Effector CD8-positive, alpha-beta T cell (primary cell): ENCODE measurements at regions not wholly inside any gene's neighbourhood (a gene's known extent, or its start where the extent isn't known, plus 50 kb on each side); places are given as distances from the start of the nearest gene placed in this dataset.

Source experiments
- DNase-seq: peaks from one replicate; lab custom pipeline; 2025; lab: John Stamatoyannopoulos, UW

- DNase-seq = no peak
These were observed 50.5 kb upstream of the LRRC1 start for GRCh38 chr6:53744321-53744720.

GRCh38 chr6:53741034-53741823 lies 53.6 kb upstream of the LRRC1 start:
- DNase-seq = no peak

DNA sequence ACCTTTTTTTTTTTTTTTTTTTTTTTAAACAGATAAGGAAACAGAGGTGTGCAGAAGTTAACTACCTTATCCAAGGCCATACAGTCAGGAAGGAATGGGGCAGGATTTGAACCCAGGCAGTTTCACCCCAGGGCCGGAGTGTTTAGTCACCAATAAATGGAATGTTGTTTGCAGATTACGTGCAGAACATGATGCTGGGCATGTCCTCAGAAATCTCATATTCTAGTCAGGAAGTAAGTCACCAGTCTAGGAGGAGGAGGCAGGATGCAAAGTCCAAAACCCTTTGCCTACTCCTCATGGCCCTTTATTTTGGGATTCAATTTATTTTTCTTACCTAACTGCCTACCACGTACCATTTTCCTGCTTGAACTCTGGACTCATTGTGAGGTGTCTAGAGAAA lies 57.1 kb upstream of the LRRC1 start:
- DNase-seq = no peak

GRCh38 chr6:53735896-53736295 lies 58.9 kb upstream of the LRRC1 start:
- no peak for DNase-seq

GRCh38 chr6:53734473-53735299 lies 60.1 kb upstream of the LRRC1 start:
- no peak for DNase-seq

DNA sequence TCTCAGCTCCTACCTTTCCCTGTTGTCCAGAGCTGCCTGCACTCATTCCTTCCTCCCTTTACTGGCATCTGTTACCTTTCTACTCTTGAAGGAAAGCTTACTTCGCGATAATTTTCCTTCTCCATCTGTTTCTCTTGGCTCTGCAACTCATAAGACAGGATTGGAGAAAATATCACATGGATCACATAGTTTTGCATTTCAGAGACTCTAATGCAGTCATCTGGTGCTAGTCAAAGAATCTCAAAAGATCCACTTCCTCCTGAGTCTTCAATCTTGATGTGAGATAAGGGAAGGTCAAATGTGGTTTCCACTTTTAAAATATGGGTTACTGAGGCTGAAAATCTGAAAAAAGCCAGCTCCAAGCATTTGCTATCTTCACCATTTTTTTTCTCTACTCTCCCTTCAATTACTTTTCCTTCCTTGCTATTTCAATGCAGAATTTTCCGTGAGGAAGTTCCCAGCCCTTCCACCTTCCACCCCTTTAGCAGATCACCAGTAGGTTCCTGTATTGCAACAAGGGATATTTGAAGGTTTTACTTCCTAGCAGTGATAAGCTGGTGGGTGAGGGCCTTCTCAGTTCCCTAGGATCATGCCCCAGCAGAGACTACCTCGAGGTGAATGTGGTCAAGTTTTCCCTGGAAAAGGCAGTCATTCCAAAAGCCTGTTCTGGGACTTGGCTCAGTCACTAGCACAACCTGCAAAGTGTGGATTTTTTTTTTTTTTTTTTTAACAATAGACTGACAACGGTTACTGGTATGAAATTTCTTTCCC lies 62.8 kb upstream of the LRRC1 start:
- DNase-seq = no peak

DNA sequence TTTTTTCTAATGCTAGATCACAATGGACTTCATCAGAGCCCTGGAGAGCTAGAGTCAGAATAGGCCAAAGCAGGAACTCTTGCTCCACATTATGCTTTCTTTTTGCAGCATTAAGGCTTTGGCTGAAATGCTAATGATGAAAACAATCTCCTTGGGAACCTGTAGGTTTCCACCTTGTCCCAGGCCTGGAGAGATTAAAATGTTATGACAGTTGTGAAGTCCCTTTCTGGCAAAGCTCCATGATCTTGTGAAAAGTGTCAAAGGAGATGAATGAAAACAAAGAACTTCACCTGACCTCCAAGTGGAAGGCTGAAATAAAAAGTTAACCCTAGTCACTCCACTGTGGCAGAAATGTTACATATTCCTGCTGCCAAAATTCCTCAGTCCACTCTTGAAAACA lies 64.0 kb upstream of the LRRC1 start:
- DNase-seq = no peak

DNA sequence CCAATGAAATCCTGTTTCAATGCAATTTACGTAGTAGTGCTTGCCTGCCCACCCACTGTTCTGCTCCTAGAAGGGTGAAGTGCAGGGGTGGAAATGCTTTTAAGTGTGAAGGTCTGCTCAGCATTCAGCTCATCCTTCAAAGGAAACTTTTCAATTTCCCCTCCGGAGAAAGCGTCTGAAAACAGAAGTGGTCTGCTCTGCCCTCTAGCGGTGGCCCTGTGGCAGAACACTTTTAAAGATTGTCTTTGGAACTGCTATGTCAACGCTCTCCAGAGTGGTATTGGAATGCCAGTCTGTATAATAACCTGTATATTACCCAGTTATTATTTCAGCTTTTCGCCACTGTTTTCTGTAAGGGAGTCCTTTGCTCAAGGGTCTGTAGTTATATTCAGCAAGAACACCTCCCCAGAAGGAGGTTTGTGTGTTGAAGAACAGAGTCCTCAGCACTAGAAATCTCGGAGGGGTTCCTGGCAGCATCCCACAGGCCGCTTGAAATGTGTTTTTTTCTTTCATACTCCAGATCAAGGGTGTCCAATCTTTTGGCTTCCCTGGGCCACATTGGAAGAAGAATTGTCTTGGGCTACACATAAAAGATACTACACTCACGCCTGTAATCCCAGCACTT lies 63.1 kb upstream of the KLHL31 start:
- peak; percentile 29 for DNase-seq

DNA sequence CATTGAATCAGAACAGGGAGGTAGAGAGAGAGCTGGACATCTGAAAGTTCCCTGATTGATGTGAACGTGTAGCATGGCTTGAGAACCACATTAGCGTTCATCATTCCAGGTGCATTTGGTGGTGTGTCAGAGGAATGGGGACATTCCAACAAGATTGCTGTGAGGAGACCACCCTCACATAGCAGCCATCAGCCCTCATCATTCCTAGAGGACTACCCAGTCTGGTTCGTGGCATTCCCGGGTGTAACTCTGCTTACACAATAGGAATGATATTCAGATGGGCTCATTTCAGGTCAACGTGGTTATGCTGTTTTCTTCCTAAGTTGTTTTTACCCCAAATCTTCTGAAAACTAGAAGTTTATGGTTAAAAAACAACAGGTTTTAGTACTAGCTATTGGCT lies 62.2 kb upstream of the KLHL31 start:
- no peak for DNase-seq

DNA sequence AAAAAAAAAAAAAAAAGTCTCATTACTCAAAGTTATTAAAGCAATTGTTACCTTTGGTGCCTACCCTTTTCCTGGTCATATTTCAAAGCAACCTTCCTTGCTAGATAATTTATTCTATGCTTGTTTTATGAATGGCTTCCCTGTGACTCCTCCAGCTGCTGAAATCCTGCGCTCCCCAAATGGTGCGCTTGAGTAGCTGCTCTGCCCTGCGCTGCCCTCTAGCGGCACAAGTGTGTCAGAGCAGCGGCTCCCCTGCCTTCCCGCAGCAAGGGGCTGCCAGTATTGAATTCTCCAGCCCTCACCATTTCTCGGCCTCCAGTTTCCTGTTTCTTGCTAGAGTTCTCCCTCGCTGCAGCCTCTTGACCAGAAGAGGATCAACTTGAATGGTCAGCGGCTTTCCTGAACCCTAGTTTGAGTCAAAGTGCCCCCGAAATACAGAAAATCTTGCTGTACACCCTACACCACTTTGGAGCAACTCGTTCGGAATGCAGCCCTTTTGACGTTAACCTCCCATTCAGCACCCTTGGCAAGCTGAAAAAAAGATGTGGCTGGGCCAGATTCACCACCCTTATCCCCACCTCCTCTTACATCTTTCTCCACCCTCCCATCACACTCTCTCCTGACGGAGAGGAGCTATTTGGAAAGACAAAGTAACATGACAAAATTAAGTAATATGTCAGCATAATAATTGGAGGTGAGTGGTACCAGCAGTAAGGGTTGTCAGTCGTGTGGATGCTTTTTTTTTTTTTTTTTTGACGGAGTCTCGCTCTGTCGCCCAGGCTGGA lies 60.4 kb upstream of the KLHL31 start:
- DNase-seq = peak; percentile 59

DNA sequence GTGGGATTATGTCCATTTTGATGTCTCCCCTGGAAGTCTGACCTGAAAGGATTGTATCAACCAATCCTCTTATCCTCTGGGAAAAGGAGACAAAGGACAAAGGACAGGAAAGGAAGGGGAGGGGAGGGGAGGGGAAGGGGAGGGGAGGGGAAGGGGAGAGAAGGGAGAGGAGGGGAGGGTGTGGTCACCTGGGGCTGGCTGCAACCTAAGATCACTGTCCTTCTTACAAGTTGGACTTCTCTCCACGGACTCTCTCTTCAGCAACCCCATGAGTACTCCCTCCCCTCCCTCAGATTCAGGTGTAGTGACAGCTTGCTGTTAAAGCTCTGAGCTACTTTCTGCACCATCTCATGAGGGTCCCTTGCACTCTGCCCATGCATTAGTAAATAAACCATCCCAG lies 58.9 kb upstream of the KLHL31 start:
- DNase-seq = no peak

- DNase-seq = no peak
These were observed 57.8 kb upstream of the KLHL31 start for GRCh38 chr6:53723331-53723730.

DNA sequence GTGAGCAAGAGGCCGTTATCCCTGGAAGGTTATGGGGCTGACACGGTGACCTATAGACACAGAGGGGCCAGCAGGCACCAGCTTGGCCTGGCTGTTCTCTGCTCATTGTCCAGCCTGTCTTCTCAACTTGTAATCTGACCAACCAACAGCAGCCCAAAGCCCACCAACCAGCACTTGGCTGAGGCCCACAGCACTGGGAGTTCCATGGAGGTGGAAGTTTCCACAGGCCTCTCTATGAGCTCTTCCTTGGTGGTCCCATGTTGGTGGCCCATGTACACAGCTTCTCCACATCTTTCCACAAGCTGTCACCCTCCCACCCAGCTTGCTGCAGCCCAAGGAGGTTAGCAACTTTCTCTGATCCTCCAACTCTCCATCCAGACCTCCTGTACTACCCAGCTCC lies 56.2 kb upstream of the KLHL31 start:
- DNase-seq = no peak

- DNase-seq = no peak
These were observed 53.3 kb upstream of the KLHL31 start for GRCh38 chr6:53718597-53719460.

- no peak for DNase-seq
These were observed 52.0 kb upstream of the KLHL31 start for GRCh38 chr6:53717566-53717965.

DNA sequence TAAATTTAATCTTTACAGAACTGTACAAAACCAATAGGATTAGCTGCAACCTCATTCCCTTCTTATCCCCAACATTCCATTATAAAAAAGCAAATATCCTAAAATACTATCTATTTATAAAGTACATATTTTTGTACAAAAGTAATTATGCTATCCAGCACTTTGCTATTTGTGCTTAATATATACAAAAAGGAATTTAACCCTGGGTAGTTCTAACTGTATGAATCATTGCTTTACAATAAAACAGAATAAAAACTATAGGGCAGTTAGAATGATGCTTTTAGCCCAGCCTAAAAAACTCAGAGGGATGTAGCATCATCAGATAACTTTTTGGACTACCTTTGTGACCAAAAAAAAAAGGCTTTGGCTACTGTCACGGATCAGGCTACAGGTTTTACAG lies 49.9 kb upstream of the KLHL31 start:
- no peak for DNase-seq
